ENCODE measurements at regions not wholly inside any gene's neighbourhood (a gene's known extent, or its start where the extent isn't known, plus 50 kb on each side); places are given as distances from the start of the nearest gene placed in this dataset.

GRCh38 chr3:127462111-127462655 lies 128.3 kb downstream of the TPRA1 start:
- DNase-seq: no peak
- H3K9ac ChIP-seq (ENCODE audit: insufficient read depth, low read length, poor library complexity, severe bottlenecking): no peak overlapping the region
- H3K4me3 ChIP-seq (replicated peaks in 1 of 3; ENCODE audit: low read depth in 2 of 3, low read length in 3 of 3): no peak overlapping the region
- H4K20me1 ChIP-seq (ENCODE audit: insufficient read depth, low read length): no peaks in the 10 kb centered on the region
- 85% methylated on average over 4 of the region's 8 CpGs for WGBS (ENCODE audit: insufficient coverage)
- Mint-ChIP-seq H3K9me3 (peaks cover 0 to 4% (median 0%) of the 10 kb centered on the region in 7 donors), H3K27ac (no peak overlapping the region), H3K4me1 (no peaks in the 10 kb centered on the region), H3K27me3 (ENCODE audit: low read depth in 3 of 3) (peaks cover 20 to 35% (median 29%) of the 10 kb centered on the region in 3 donors), H3K4me3 (no peak overlapping the region), H3K36me3 (no peaks in the 10 kb centered on the region)
- intact Hi-C loops (cut with micrococcal nuclease): no loop called here
- no peak overlapping the region for H3K27ac ChIP-seq (ENCODE audit: low read depth in 1 of 2, low read length in 2 of 2)
- no peak overlapping the region for H3K4me2 ChIP-seq (replicated peaks; ENCODE audit: extremely low read depth, low read length, poor library complexity, severe bottlenecking)
- H2AFZ ChIP-seq (ENCODE audit: insufficient read depth, low read depth, low read length, poor library complexity, severe bottlenecking): no peak overlapping the region
- no peaks in the 10 kb centered on the region for H3K36me3 ChIP-seq (replicated peaks in 1 of 2; ENCODE audit: control insufficient read depth in 1 of 2, insufficient read depth in 2 of 2, low read length in 2 of 2)
- TF ChIP-seq CTCF (IDR thresholded peaks at IDR 0.05): no peak
- H3K9me3 ChIP-seq (replicated peaks in 1 of 2; ENCODE audit: control insufficient read depth in 1 of 2, insufficient read depth in 1 of 2, low read length in 2 of 2): peaks cover 0 to under 1% of the 10 kb centered on the region in 2 donors
- no peaks in the 10 kb centered on the region for H3K4me1 ChIP-seq (ENCODE audit: control insufficient read depth in 1 of 2, insufficient read depth in 2 of 2, low read length in 2 of 2)
- H3K79me2 ChIP-seq (ENCODE audit: insufficient read depth, low read length): no peaks in the 10 kb centered on the region
- peaks cover 16 to 25% of the 10 kb centered on the region in 2 donors for H3K27me3 ChIP-seq (ENCODE audit: control insufficient read depth in 2 of 2, insufficient read depth in 2 of 2, low read length in 2 of 2)

GRCh38 chr3:127461286-127461910 lies 129.1 kb downstream of the TPRA1 start:
- Histone ChIP-seq H3K79me2 (ENCODE audit: insufficient read depth, low read length) (no peaks in the 10 kb centered on the region), H3K27ac (ENCODE audit: low read depth in 1 of 2, low read length in 2 of 2) (no peak overlapping the region), H3K9ac (ENCODE audit: insufficient read depth, low read length, poor library complexity, severe bottlenecking) (no peak overlapping the region), H3K9me3 (replicated peaks in 1 of 2; ENCODE audit: control insufficient read depth in 1 of 2, insufficient read depth in 1 of 2, low read length in 2 of 2) (peaks cover 0 to 8% of the 10 kb centered on the region in 2 donors), H2AFZ (ENCODE audit: insufficient read depth, low read depth, low read length, poor library complexity, severe bottlenecking) (no peak overlapping the region), H3K4me2 (replicated peaks; ENCODE audit: extremely low read depth, low read length, poor library complexity, severe bottlenecking) (no peak overlapping the region), H3K36me3 (replicated peaks in 1 of 2; ENCODE audit: control insufficient read depth in 1 of 2, insufficient read depth in 2 of 2, low read length in 2 of 2) (no peaks in the 10 kb centered on the region), H3K4me3 (replicated peaks in 1 of 3; ENCODE audit: low read depth in 2 of 3, low read length in 3 of 3) (no peak overlapping the region), H3K4me1 (ENCODE audit: control insufficient read depth in 1 of 2, insufficient read depth in 2 of 2, low read length in 2 of 2) (no peaks in the 10 kb centered on the region), H4K20me1 (ENCODE audit: insufficient read depth, low read length) (no peaks in the 10 kb centered on the region), H3K27me3 (ENCODE audit: control insufficient read depth in 2 of 2, insufficient read depth in 2 of 2, low read length in 2 of 2) (peaks cover 24 to 33% of the 10 kb centered on the region in 2 donors)
- Mint-ChIP-seq H3K4me1 (no peaks in the 10 kb centered on the region), H3K36me3 (no peaks in the 10 kb centered on the region), H3K27me3 (ENCODE audit: low read depth in 3 of 3) (peaks cover 28 to 42% (median 36%) of the 10 kb centered on the region in 3 donors), H3K9me3 (peaks cover 0 to 4% (median 0%) of the 10 kb centered on the region in 7 donors), H3K27ac (no peak overlapping the region), H3K4me3 (no peak overlapping the region)
- 90% methylated on average over 5 of the region's 10 CpGs for WGBS (ENCODE audit: insufficient coverage)
- intact Hi-C loops (cut with micrococcal nuclease): no loop called here
- TF ChIP-seq CTCF (IDR thresholded peaks at IDR 0.05): no peak
- no peak for DNase-seq
